ENCODE measurements at regions not wholly inside any gene's neighbourhood (a gene's known extent, or its start where the extent isn't known, plus 50 kb on each side); places are given as distances from the start of the nearest gene placed in this dataset.

GRCh38 chr11:121741761-121742361, 289.1 kb upstream of the SORL1-AS1 start:
- TF ChIP-seq CTCF (IDR thresholded peaks at IDR 0.05), result no peak
- TF ChIP-seq POLR2A (IDR thresholded peaks at IDR 0.05), result no peak

All from adrenal gland (tissue), 5 donors.